A673 (cell line): ENCODE measurements at regions not wholly inside any gene's neighbourhood (a gene's known extent, or its start where the extent isn't known, plus 50 kb on each side); places are given as distances from the start of the nearest gene placed in this dataset.

Experiments
- BruUV-seq: library from RNA; stranded (reverse); fragments of 400-500 nt; replicated peaks from 2 replicates; lab custom pipeline; 2021; lab: Mats Ljungman, UMichigan
- CTCF ChIA-PET: fragments of 300-600 bp; sonication (Branson Sonifier 250); formaldehyde crosslinking; loops from one replicate; lab custom pipeline; 2022; ENCODE audit warnings: antibody characterized with exemption; lab: Charles Lee
- POLR2A ChIA-PET: fragments of 300-600 bp; sonication (Branson Sonifier 250); formaldehyde crosslinking; loops from one replicate; lab custom pipeline; 2022; ENCODE audit warnings: antibody characterized with exemption; ENCODE audit not compliant: low non-redundant PET; lab: Charles Lee
- DNase-seq: peaks from one replicate; pipeline ENCODE4 v3.0.0-alpha.2; 2015; ENCODE audit warnings: low spot score
- H3K27ac ChIP-seq: fragments of 200-600 bp; sonication (generic); 2 replicates; pipeline ENCODE4 v1.5.1; 2016; ENCODE audit warnings: mixed run types, low read depth, mild to moderate bottlenecking, mixed read lengths, antibody characterized with exemption, low read length; ENCODE audit not compliant: poor library complexity, severe bottlenecking
- H3K27me3 ChIP-seq: fragments of 200-600 bp; sonication (generic); replicated peaks from 2 replicates; pipeline ENCODE4 v1.6.1; 2017; ENCODE audit warnings: mixed run types, low read depth, mild to moderate bottlenecking, mixed read lengths, antibody characterized with exemption, low read length; ENCODE audit not compliant: insufficient read depth, poor library complexity
- H3K36me3 ChIP-seq: fragments of 200-600 bp; sonication (generic); 2 replicates; pipeline ENCODE4 v1.6.1; 2016; ENCODE audit warnings: mixed run types, mild to moderate bottlenecking, mixed read lengths, antibody characterized with exemption, low read length; ENCODE audit not compliant: insufficient read depth, poor library complexity, severe bottlenecking
- H3K4me1 ChIP-seq: fragments of 200-600 bp; sonication (generic); 2 replicates; pipeline ENCODE4 v1.6.1; 2017; ENCODE audit warnings: mixed run types, mild to moderate bottlenecking, mixed read lengths, antibody characterized with exemption, low read length; ENCODE audit not compliant: insufficient read depth, poor library complexity, severe bottlenecking
- H3K4me3 ChIP-seq: fragments of 200-600 bp; sonication (generic); 2 replicates; pipeline ENCODE4 v1.5.1; 2016; ENCODE audit warnings: low read depth, mixed run types, mild to moderate bottlenecking, mixed read lengths, low read length; ENCODE audit not compliant: poor library complexity, severe bottlenecking
- H3K9me3 ChIP-seq: fragments of 200-600 bp; sonication (generic); 2 replicates; pipeline ENCODE4 v1.6.1; 2016; ENCODE audit warnings: mixed run types, low read depth, mild to moderate bottlenecking, mixed read lengths, antibody characterized with exemption, low read length; ENCODE audit not compliant: poor library complexity, severe bottlenecking
- CTCF ChIP-seq: fragments of 300-800, 200-600 bp; sonication (generic); conservative IDR thresholded peaks from 2 replicates; pipeline ENCODE4 v1.5.1; 2017; ENCODE audit warnings: low read depth, mild to moderate bottlenecking, antibody characterized with exemption, low read length, moderate library complexity, mixed read lengths
- EZH2 ChIP-seq: fragments of 200-600 bp; sonication (generic); IDR thresholded peaks from 2 replicates; pipeline ENCODE4 v1.6.1; 2017; ENCODE audit warnings: borderline replicate concordance, low read depth, mild to moderate bottlenecking, mixed read lengths, antibody characterized with exemption, low read length; ENCODE audit not compliant: poor library complexity, severe bottlenecking
- intact Hi-C: fragments of 100-400 bp; cut with micrococcal nuclease; formaldehyde crosslinking; loops from one replicate; pipeline ENCODE4 v1.10.0; 2022; ENCODE audit not compliant: unreplicated experiment

- Histone ChIP-seq H3K4me3 (no peak overlapping the region), H3K9me3 (peaks cover 3% of the 10 kb centered on the region), H3K27ac (no peak overlapping the region), H3K27me3 (no peaks in the 10 kb centered on the region), H3K36me3 (no peaks in the 10 kb centered on the region), H3K4me1 (peaks cover 9% of the 10 kb centered on the region)
- BruUV-seq = no TSS peak
- CTCF ChIA-PET = no interaction called here
- intact Hi-C loops = loop anchor here (5.0 kb wide), 1 partner anchor 345 kb away; no protein-coding TSS in a partner anchor
- POLR2A ChIA-PET = no interaction called here
- no peak for DNase-seq
- TF ChIP-seq CTCF (no peak), EZH2 (no peak)
Observed at GRCh38 chr13:62356977-62357376, 941.3 kb upstream of the PCDH20 start.

GRCh38 chr13:62337109-62337880 is 921.6 kb upstream of the PCDH20 start:
- intact Hi-C loops = no loop called here
- no peaks in the 10 kb centered on the region for H3K9me3 ChIP-seq
- no peaks in the 10 kb centered on the region for H3K36me3 ChIP-seq
- CTCF ChIA-PET = no interaction called here
- H3K4me3 ChIP-seq = no peak overlapping the region
- H3K4me1 ChIP-seq = no peaks in the 10 kb centered on the region
- no peaks in the 10 kb centered on the region for H3K27me3 ChIP-seq
- no peak for TF ChIP-seq CTCF
- no peak overlapping the region for H3K27ac ChIP-seq
- no peak for DNase-seq
- BruUV-seq = no TSS peak
- POLR2A ChIA-PET = no interaction called here

GRCh38 chr13:62336507-62336906 is 920.9 kb upstream of the PCDH20 start:
- intact Hi-C loops = no loop called here
- H3K27ac ChIP-seq = no peak overlapping the region
- no peak overlapping the region for H3K4me3 ChIP-seq
- no peak for DNase-seq
- ChIA-PET CTCF (no interaction called here), POLR2A (no interaction called here)
- H3K9me3 ChIP-seq = no peaks in the 10 kb centered on the region
- no peak for TF ChIP-seq EZH2
- H3K27me3 ChIP-seq = no peaks in the 10 kb centered on the region
- H3K36me3 ChIP-seq = no peaks in the 10 kb centered on the region
- H3K4me1 ChIP-seq = no peaks in the 10 kb centered on the region
- BruUV-seq = no TSS peak

- Histone ChIP-seq H3K9me3 (no peaks in the 10 kb centered on the region), H3K27me3 (no peaks in the 10 kb centered on the region), H3K36me3 (no peaks in the 10 kb centered on the region), H3K4me1 (no peaks in the 10 kb centered on the region), H3K27ac (no peak overlapping the region), H3K4me3 (no peak overlapping the region)
- TF ChIP-seq CTCF (no peak), EZH2 (no peak)
- intact Hi-C loops = no loop called here
- CTCF ChIA-PET = no interaction called here
- no peak for DNase-seq
- no TSS peak for BruUV-seq
- POLR2A ChIA-PET = no interaction called here
Observed at GRCh38 chr13:62333466-62333865, 917.8 kb upstream of the PCDH20 start.
